Panc1 (cell line): ENCODE measurements at regions not wholly inside any gene's neighbourhood (a gene's known extent, or its start where the extent isn't known, plus 50 kb on each side); places are given as distances from the start of the nearest gene placed in this dataset.

ENCODE experiments used
- ATAC-seq: fragments of 200-7000 bp; cut with Tn5 transposase; 2 replicates; pipeline ENCODE4 v1.9.1; 2020; ENCODE audit warnings: mild to moderate bottlenecking, moderate library complexity
- BruUV-seq: library from RNA; stranded (reverse); fragments of 400-500 nt; replicated peaks from 2 replicates; lab custom pipeline; 2021; lab: Mats Ljungman, UMichigan
- CTCF ChIA-PET: fragments of 300-600 bp; sonication (Branson Sonifier 250); formaldehyde crosslinking; loops from one replicate; lab custom pipeline; 2022; ENCODE audit warnings: antibody characterized with exemption; lab: Charles Lee
- POLR2A ChIA-PET: fragments of 300-600 bp; sonication (Branson Sonifier 250); formaldehyde crosslinking; loops from one replicate; lab custom pipeline; 2022; ENCODE audit warnings: antibody characterized with exemption; lab: Charles Lee
- DNase-seq: peaks from one replicate; pipeline ENCODE4 v3.0.0-alpha.2; 2010; ENCODE audit warnings: low read depth, low spot score
- H3K27ac ChIP-seq: 2 replicates; pipeline ENCODE4 v1.5.1; 2011; ENCODE audit warnings: mild to moderate bottlenecking, low read length, inconsistent platforms
- H3K27me3 ChIP-seq: fragments of 200-500 bp; sonication (Bioruptor generic); 2 replicates; pipeline ENCODE4 v1.6.0; 2014; ENCODE audit warnings: low read length, inconsistent platforms; ENCODE audit not compliant: control insufficient read depth, insufficient read depth
- H3K36me3 ChIP-seq: fragments of 200-500 bp; sonication (Bioruptor generic); 2 replicates; pipeline ENCODE4 v1.5.1; 2014; ENCODE audit warnings: inconsistent platforms, mild to moderate bottlenecking, low read length, moderate library complexity; ENCODE audit not compliant: control insufficient read depth, insufficient read depth
- H3K4me1 ChIP-seq: 2 replicates; pipeline ENCODE4 v1.5.1; 2011; ENCODE audit warnings: inconsistent platforms, mild to moderate bottlenecking, low read length, moderate library complexity; ENCODE audit not compliant: control insufficient read depth, insufficient read depth
- H3K4me3 ChIP-seq, 2 experiments: 2 replicates each; pipeline ENCODE4 v1.5.1; 2011 to 2012; ENCODE audit warnings: low read depth in 2 of 2, low read length in 2 of 2, mild to moderate bottlenecking in 2 of 2, inconsistent platforms in 1 of 2, moderate library complexity in 1 of 2
- H3K9me3 ChIP-seq: fragments of 200-500 bp; sonication (Bioruptor generic); 2 replicates; pipeline ENCODE4 v1.5.1; 2014; ENCODE audit warnings: low read depth, mild to moderate bottlenecking, inconsistent platforms, low read length, moderate library complexity; ENCODE audit not compliant: control insufficient read depth, insufficient read depth
- CTCF ChIP-seq: fragments of 450-650 bp; IDR thresholded peaks from 2 replicates; pipeline ENCODE4 v1.5.1; 2017; ENCODE audit warnings: mild to moderate bottlenecking
- POLR2AphosphoS5 ChIP-seq: IDR thresholded peaks from 2 replicates; pipeline ENCODE4 v1.6.1; 2012; ENCODE audit warnings: mild to moderate bottlenecking, low read depth, low read length, moderate library complexity
- REST ChIP-seq, 2 experiments: IDR thresholded peaks; 2 replicates each; pipeline ENCODE4 v1.6.1; 2011 to 2012; ENCODE audit warnings: low read depth in 2 of 2, control low read depth in 1 of 2, low read length in 1 of 2, mild to moderate bottlenecking in 1 of 2, moderate library complexity in 1 of 2; ENCODE audit not compliant: insufficient read depth in 1 of 2
- SIN3A ChIP-seq: IDR thresholded peaks from 2 replicates; pipeline ENCODE4 v1.6.1; 2012; ENCODE audit warnings: low read depth, mild to moderate bottlenecking, low read length, moderate library complexity, borderline replicate concordance; ENCODE audit not compliant: insufficient read depth
- TCF7L2 ChIP-seq: IDR thresholded peaks from 2 replicates; pipeline ENCODE4 v1.6.1; 2011; ENCODE audit warnings: mild to moderate bottlenecking, low read depth, low read length, inconsistent platforms
- in situ Hi-C: cut with HindIII; loops from 2 replicates; pipeline ENCODE4 v1.10.0; 2016; ENCODE audit warnings: low sequenced_read_pairs, low pct_unique_long_range_greater_than_20kb
- intact Hi-C: fragments of 100-400 bp; cut with micrococcal nuclease; formaldehyde crosslinking; loops from one replicate; pipeline ENCODE4 v1.10.0; 2022; ENCODE audit not compliant: unreplicated experiment

- BruUV-seq: no TSS peak
- DNase-seq: no peak
- no peak for ATAC-seq
- no peak overlapping the region for H3K27ac ChIP-seq
- intact Hi-C loops: no loop called here
- H3K4me3 ChIP-seq: no peak overlapping the region
- ChIA-PET POLR2A (no interaction called here), CTCF (no interaction called here)
- H3K36me3 ChIP-seq: no peaks in the 10 kb centered on the region
- TF ChIP-seq TCF7L2 (no peak), CTCF (no peak), POLR2AphosphoS5 (no peak), SIN3A (no peak), REST (IDR thresholded peaks at IDR 0.05; ENCODE audit: insufficient read depth in 1 of 2, low read depth in 2 of 2, low read length in 1 of 2) (no peak)
- H3K9me3 ChIP-seq: no peaks in the 10 kb centered on the region
- in situ Hi-C loops: no loop called here
- no peaks in the 10 kb centered on the region for H3K27me3 ChIP-seq
- H3K4me1 ChIP-seq: no peaks in the 10 kb centered on the region
These were observed 440.8 kb downstream of the RMST start for GRCh38 chr12:97903356-97903755.

GRCh38 chr12:97907504-97907903, 444.9 kb downstream of the RMST start:
- no peak for DNase-seq
- CTCF ChIA-PET: no interaction called here
- no peaks in the 10 kb centered on the region for H3K9me3 ChIP-seq
- no peak overlapping the region for H3K27ac ChIP-seq
- no peaks in the 10 kb centered on the region for H3K27me3 ChIP-seq
- H3K36me3 ChIP-seq: no peaks in the 10 kb centered on the region
- intact Hi-C loops (no loop called here), in situ Hi-C loops (no loop called here)
- no TSS peak for BruUV-seq
- H3K4me3 ChIP-seq: no peak overlapping the region
- POLR2A ChIA-PET: no interaction called here
- no peaks in the 10 kb centered on the region for H3K4me1 ChIP-seq
- TF ChIP-seq SIN3A: no peak
- no peak for TF ChIP-seq REST (IDR thresholded peaks at IDR 0.05; ENCODE audit: insufficient read depth in 1 of 2, low read depth in 2 of 2, low read length in 1 of 2)
- TF ChIP-seq CTCF: no peak
- no peak for TF ChIP-seq POLR2AphosphoS5
- no peak for TF ChIP-seq TCF7L2
- ATAC-seq: no peak
